Progenitor cell of endocrine pancreas (in vitro differentiated cells): ENCODE measurements at regions not wholly inside any gene's neighbourhood (a gene's known extent, or its start where the extent isn't known, plus 50 kb on each side); places are given as distances from the start of the nearest gene placed in this dataset.

Source experiments
- DNase-seq: peaks from one replicate; pipeline ENCODE4 v3.0.0; 2021; ENCODE audit warnings: low spot score; ENCODE audit not compliant: unreplicated experiment
- H3K27ac Mint-ChIP-seq: 2 replicates; pipeline ENCODE4 v1.8.0; 2021; ENCODE audit warnings: mild to moderate bottlenecking, moderate library complexity, mixed read lengths
- H3K27me3 Mint-ChIP-seq: 2 replicates; pipeline ENCODE4 v1.8.0; 2021; ENCODE audit warnings: mixed read lengths
- H3K36me3 Mint-ChIP-seq: 2 replicates; pipeline ENCODE4 v1.8.0; 2022; ENCODE audit warnings: mixed read lengths; ENCODE audit not compliant: insufficient read depth
- H3K4me1 Mint-ChIP-seq: 2 replicates; pipeline ENCODE4 v1.8.0; 2021; ENCODE audit warnings: low read depth, mixed read lengths
- H3K4me3 Mint-ChIP-seq: 2 replicates; pipeline ENCODE4 v1.8.0; 2021; ENCODE audit warnings: low read depth, mild to moderate bottlenecking, moderate library complexity, mixed read lengths
- H3K9me3 Mint-ChIP-seq: 2 replicates; pipeline ENCODE4 v1.8.0; 2021; ENCODE audit warnings: low read depth, mixed read lengths
- TF ChIP-seq, protein P1 (sequence below): fragments of 200-600 bp; sonication (generic); IDR thresholded peaks from one replicate; pipeline ENCODE4 v1.5.0; 2021; ENCODE audit warnings: antibody characterized with exemption, mild to moderate bottlenecking; ENCODE audit not compliant: unreplicated experiment

DNA sequence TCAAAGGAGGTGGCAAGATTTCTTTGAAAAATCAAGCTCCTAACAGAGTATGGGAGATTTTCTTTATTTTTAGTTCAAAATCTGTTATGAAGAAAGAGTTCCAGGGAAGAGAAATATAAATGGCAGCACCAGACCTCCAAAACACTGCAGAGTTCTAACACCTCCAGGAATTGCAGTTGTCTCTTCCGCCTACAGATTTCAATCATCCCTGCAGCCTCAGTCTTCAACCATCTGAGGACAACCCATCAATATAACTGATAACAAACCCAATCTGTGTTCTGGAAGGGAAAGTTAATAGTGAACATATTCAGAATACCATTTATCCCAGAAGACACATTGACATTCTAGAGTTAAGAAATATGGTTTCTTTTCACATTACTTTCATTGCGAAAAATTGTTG, 296.1 kb downstream of the ARAP2 start:
- H3K27ac Mint-ChIP-seq: no peak overlapping the region
- no peaks in the 10 kb centered on the region for H3K36me3 Mint-ChIP-seq
- TF ChIP-seq, protein P1, sequence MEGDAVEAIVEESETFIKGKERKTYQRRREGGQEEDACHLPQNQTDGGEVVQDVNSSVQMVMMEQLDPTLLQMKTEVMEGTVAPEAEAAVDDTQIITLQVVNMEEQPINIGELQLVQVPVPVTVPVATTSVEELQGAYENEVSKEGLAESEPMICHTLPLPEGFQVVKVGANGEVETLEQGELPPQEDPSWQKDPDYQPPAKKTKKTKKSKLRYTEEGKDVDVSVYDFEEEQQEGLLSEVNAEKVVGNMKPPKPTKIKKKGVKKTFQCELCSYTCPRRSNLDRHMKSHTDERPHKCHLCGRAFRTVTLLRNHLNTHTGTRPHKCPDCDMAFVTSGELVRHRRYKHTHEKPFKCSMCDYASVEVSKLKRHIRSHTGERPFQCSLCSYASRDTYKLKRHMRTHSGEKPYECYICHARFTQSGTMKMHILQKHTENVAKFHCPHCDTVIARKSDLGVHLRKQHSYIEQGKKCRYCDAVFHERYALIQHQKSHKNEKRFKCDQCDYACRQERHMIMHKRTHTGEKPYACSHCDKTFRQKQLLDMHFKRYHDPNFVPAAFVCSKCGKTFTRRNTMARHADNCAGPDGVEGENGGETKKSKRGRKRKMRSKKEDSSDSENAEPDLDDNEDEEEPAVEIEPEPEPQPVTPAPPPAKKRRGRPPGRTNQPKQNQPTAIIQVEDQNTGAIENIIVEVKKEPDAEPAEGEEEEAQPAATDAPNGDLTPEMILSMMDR: no peak
- no peaks in the 10 kb centered on the region for H3K27me3 Mint-ChIP-seq
- no peaks in the 10 kb centered on the region for H3K4me1 Mint-ChIP-seq
- no peak overlapping the region for H3K4me3 Mint-ChIP-seq
- no peak for DNase-seq
- peaks cover 3% of the 10 kb centered on the region for H3K9me3 Mint-ChIP-seq

GRCh38 chr4:35950442-35950841, 293.9 kb downstream of the ARAP2 start:
- TF ChIP-seq, protein P1: no peak
- no peak for DNase-seq
- Mint-ChIP-seq H3K27ac (no peak overlapping the region), H3K9me3 (peaks cover 8% of the 10 kb centered on the region), H3K4me3 (no peak overlapping the region), H3K36me3 (no peaks in the 10 kb centered on the region), H3K27me3 (no peaks in the 10 kb centered on the region), H3K4me1 (no peaks in the 10 kb centered on the region)

GRCh38 chr4:35952751-35953150, 291.6 kb downstream of the ARAP2 start:
- TF ChIP-seq, protein P1: no peak
- H3K27ac Mint-ChIP-seq: no peak overlapping the region
- H3K4me3 Mint-ChIP-seq: no peak overlapping the region
- H3K9me3 Mint-ChIP-seq: peaks cover 15% of the 10 kb centered on the region
- no peak for DNase-seq
- H3K4me1 Mint-ChIP-seq: no peaks in the 10 kb centered on the region
- H3K27me3 Mint-ChIP-seq: no peaks in the 10 kb centered on the region
- H3K36me3 Mint-ChIP-seq: no peaks in the 10 kb centered on the region

DNA sequence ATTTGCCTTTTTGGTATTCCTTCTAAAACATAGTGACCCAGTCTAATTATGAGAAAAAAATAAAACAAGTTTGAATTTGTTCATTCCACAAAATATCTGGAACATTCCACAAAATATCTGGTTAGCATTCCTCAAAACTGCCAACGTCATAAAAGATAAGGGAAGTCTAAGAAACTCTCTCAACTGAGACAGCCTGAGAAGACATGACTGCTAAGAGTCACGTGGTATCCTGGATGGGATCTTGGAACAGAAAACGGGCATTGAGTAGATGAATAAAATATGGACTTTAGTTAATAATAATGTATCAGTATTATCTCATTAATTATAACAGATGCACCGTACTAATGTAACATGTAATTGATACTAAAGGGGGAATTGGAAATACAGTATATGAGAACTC, 280.9 kb downstream of the ARAP2 start:
- Mint-ChIP-seq H3K4me3 (no peak overlapping the region), H3K9me3 (no peaks in the 10 kb centered on the region), H3K27me3 (no peaks in the 10 kb centered on the region), H3K27ac (no peak overlapping the region), H3K36me3 (no peaks in the 10 kb centered on the region), H3K4me1 (no peaks in the 10 kb centered on the region)
- DNase-seq: no peak
- TF ChIP-seq, protein P1: no peak

DNA sequence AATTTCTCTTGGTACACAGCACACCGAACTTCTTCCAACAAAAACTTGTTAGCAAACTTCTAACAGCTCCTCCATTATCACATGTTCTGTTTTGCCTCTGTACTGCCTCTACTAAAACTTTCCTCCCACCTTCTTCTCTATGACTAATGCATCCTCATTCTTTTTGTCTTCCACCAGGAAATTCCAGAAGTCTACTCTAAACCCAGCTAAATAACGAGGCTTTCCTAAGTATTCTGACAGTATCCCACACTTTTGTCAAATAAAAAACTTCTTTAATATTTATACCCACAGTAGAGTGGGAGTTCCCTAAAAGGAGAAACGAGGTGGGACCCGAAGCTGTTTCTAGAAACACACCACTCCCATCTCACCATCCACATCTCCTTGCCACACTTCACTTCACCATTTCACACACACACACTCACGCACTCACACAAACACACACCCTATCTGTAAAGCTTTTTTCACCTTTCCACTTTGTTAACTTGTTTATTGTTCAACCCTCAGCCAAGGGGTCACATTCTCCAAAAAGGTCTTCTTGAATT, 280.3 kb downstream of the ARAP2 start:
- Mint-ChIP-seq H3K4me1 (no peaks in the 10 kb centered on the region), H3K9me3 (no peaks in the 10 kb centered on the region), H3K27ac (no peak overlapping the region)

More for the DNA sequence above, 280.3 kb downstream of the ARAP2 start:
- H3K4me3 Mint-ChIP-seq: no peak overlapping the region
- no peaks in the 10 kb centered on the region for H3K36me3 Mint-ChIP-seq
- no peaks in the 10 kb centered on the region for H3K27me3 Mint-ChIP-seq
- TF ChIP-seq, protein P1: no peak
- no peak for DNase-seq
